Inflammatory macrophage (primary cell): ENCODE measurements at regions not wholly inside any gene's neighbourhood (a gene's known extent, or its start where the extent isn't known, plus 50 kb on each side); places are given as distances from the start of the nearest gene placed in this dataset.
"Not testable (repeated sequence)": the region's sequence is repeated elsewhere in the genome, so short reads cannot be mapped to it uniquely, and the experiment has no call there.

Source experiments
- DNase-seq, 2 donors: peaks; one replicate each; pipeline ENCODE4 v3.0.0-alpha.2; 2020 to 2022

- no peak for DNase-seq
These were observed 130.0 kb downstream of the EHF start for GRCh38 chr11:34750692-34751405.

- no peak for DNase-seq
These were observed 129.1 kb downstream of the EHF start for GRCh38 chr11:34749666-34750659.

- DNase-seq, result no peak
These were observed 127.1 kb downstream of the EHF start for GRCh38 chr11:34748036-34748435.

GRCh38 chr11:34747251-34747650, 126.4 kb downstream of the EHF start:
- DNase-seq, result no peak

GRCh38 chr11:34745195-34745594, 124.3 kb downstream of the EHF start:
- no peak for DNase-seq

GRCh38 chr11:34744511-34744910, 123.6 kb downstream of the EHF start:
- no peak for DNase-seq

GRCh38 chr11:34738237-34738636, 117.3 kb downstream of the EHF start:
- DNase-seq, result no peak

- no peak for DNase-seq
These were observed 111.9 kb downstream of the EHF start for GRCh38 chr11:34732831-34733230.

- no peak for DNase-seq
These were observed 110.7 kb downstream of the EHF start for GRCh38 chr11:34731603-34732002.

GRCh38 chr11:34730544-34731295, 109.8 kb downstream of the EHF start:
- DNase-seq, result no peak

- no peak for DNase-seq
These were observed 107.7 kb downstream of the EHF start for GRCh38 chr11:34728609-34729008.

- DNase-seq, result no peak
These were observed 106.4 kb downstream of the EHF start for GRCh38 chr11:34727228-34727737.

GRCh38 chr11:34724973-34725372, 104.1 kb downstream of the EHF start:
- no peak for DNase-seq

GRCh38 chr11:34721646-34722045, 100.8 kb downstream of the EHF start:
- no peak for DNase-seq

GRCh38 chr11:34719303-34719848, 98.5 kb downstream of the EHF start:
- no peak for DNase-seq

GRCh38 chr11:34713631-34714030, 92.7 kb downstream of the EHF start:
- not testable (repeated sequence) for DNase-seq
